ENCODE measurements at regions not wholly inside any gene's neighbourhood (a gene's known extent, or its start where the extent isn't known, plus 50 kb on each side); places are given as distances from the start of the nearest gene placed in this dataset.
"Not testable (repeated sequence)": the region's sequence is repeated elsewhere in the genome, so short reads cannot be mapped to it uniquely, and the experiment has no call there.

GRCh38 chr1:29999595-29999994 lies 723.8 kb downstream of the MATN1 start:
- Histone ChIP-seq H3K4me3 (no peak overlapping the region), H3K9me3 (no peaks in the 10 kb centered on the region), H3K27ac (no peak overlapping the region), H3K4me1 (ENCODE audit: insufficient read depth) (peaks cover 6% of the 10 kb centered on the region), H3K27me3 (no peaks in the 10 kb centered on the region), H3K36me3 (no peaks in the 10 kb centered on the region)
- TF ChIP-seq POLR2A (IDR thresholded peaks at IDR 0.05) (no peak), CTCF (IDR thresholded peaks at IDR 0.05) (no peak), EP300 (IDR thresholded peaks at IDR 0.05) (no peak)
- no peak for DNase-seq
- intact Hi-C loops (cut with DNase I) = no loop called here
- WGBS, 3 donors = 73 to 98% (median 85%) methylated on average over 1 of the region's 1 CpG

DNA sequence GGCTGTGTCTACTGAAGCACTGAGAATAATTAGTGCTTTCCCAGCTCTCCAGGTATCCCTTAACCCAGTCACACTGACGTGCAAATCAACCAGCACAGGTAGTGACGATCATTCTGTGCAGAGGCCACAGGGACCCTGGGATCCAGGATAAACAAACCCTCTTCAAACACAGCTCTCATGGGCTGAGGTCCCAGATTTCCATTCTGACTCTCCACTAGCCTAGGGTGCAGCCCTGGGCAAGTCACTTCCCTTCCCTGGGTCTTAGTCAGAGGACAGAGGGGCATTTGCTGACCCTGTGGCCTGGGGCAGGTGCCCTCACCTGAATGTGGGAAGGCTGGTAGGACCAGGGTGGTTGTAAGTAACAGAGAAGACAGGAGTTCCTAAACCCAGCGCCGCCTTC lies 724.7 kb downstream of the MATN1 start:
- Histone ChIP-seq H3K27ac (no peak overlapping the region), H3K36me3 (no peaks in the 10 kb centered on the region), H3K4me1 (ENCODE audit: insufficient read depth) (peaks cover 6% of the 10 kb centered on the region), H3K4me3 (no peak overlapping the region), H3K27me3 (no peaks in the 10 kb centered on the region), H3K9me3 (no peaks in the 10 kb centered on the region)
- TF ChIP-seq EP300 (IDR thresholded peaks at IDR 0.05) = no peak
- TF ChIP-seq POLR2A (IDR thresholded peaks at IDR 0.05) = no peak
- TF ChIP-seq CTCF (IDR thresholded peaks at IDR 0.05) = no peak
- 65 to 92% (median 90%) methylated on average over 4 of the region's 4 CpGs for WGBS, 3 donors
- intact Hi-C loops (cut with DNase I) = no loop called here
- DNase-seq = no peak

DNA sequence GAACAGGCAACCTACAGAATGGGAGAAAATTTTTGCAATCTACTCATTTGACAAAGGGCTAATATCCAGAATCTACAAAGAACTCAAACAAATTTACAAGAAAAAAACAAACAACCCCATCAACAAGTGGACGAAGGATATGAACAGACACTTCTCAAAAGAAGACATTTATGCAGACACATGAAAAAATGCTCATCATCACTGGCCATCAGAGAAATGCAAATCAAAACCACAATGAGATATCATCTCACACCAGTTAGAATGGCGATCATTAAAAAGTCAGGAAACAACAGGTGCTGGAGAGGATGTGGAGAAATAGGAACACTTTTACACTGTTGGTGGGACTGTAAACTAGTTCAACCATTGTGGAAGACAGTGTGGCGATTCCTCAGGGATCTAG lies 725.6 kb downstream of the MATN1 start:
- WGBS, 3 donors = 90 to 96% (median 95%) methylated on average over 1 to 2 of the region's 3 CpGs

DNA sequence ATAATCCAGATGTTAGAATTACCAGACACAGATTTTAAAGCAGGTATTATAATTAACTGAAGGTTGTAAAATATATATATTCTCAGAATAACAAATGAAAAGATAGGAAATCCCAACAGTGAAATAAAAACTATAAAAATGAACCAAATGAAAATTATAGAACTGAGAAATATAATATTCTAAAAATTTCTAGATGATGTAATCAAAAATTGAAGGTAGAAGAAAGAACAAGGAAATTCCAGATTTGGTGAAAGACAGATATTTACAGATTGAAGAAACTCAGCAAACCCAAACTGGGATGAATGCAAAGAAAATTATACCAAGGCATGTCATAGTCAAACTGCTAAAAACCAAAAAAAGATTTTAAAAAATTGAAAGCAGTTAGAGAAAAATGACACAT lies 729.4 kb downstream of the MATN1 start:
- peaks cover 0 to 4% of the 10 kb centered on the region in 2 donors for H3K9me3 ChIP-seq
- no peak for TF ChIP-seq EP300 (IDR thresholded peaks at IDR 0.05)
- DNase-seq = no peak
- no peaks in the 10 kb centered on the region for H3K27me3 ChIP-seq
- no peak overlapping the region for H3K27ac ChIP-seq
- intact Hi-C loops (cut with DNase I) = no loop called here
- no peaks in the 10 kb centered on the region for H3K4me1 ChIP-seq (ENCODE audit: insufficient read depth)
- no peaks in the 10 kb centered on the region for H3K36me3 ChIP-seq
- no peak overlapping the region for H3K4me3 ChIP-seq

More for the DNA sequence above, 725.6 kb downstream of the MATN1 start:
- intact Hi-C loops (cut with DNase I); H3K27ac ChIP-seq; DNase-seq; H3K4me3 ChIP-seq; H3K9me3 ChIP-seq; H3K4me1 ChIP-seq (ENCODE audit: insufficient read depth); H3K36me3 ChIP-seq; H3K27me3 ChIP-seq: not testable (repeated sequence)

DNA sequence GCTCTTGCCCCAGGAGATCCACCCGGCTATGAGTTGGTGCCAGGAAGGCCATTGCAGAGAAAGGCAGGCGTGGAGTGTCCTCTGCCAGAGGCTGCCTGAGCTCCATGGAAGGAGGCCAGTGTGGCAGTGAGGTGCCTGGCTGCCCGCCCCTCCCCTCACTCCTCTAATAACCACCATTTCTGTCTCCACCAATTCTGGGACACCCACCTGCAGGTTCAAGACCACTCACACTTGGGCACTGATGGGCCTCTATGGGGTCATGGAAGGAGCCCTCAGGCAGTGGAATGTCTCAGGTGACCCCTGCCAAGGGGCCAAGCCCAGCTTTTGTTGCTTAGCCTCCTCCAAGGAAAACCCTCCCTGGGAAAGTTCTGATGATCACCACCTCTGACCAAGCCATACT lies 731.6 kb downstream of the MATN1 start:
- Histone ChIP-seq H3K4me3 (no peak overlapping the region), H3K27ac (no peak overlapping the region), H3K27me3 (no peaks in the 10 kb centered on the region), H3K4me1 (ENCODE audit: insufficient read depth) (no peaks in the 10 kb centered on the region), H3K9me3 (peaks cover 0 to 4% of the 10 kb centered on the region in 2 donors), H3K36me3 (no peaks in the 10 kb centered on the region)
- intact Hi-C loops (cut with DNase I) = no loop called here
- no peak for TF ChIP-seq CTCF (IDR thresholded peaks at IDR 0.05)
- no peak for TF ChIP-seq POLR2A (IDR thresholded peaks at IDR 0.05)
- TF ChIP-seq EP300 (IDR thresholded peaks at IDR 0.05) = no peak
- no peak for DNase-seq
- 73 to 94% (median 90%) methylated on average over 3 of the region's 3 CpGs for WGBS, 3 donors

GRCh38 chr1:29991025-29991424 lies 732.4 kb downstream of the MATN1 start:
- no peaks in the 10 kb centered on the region for H3K4me1 ChIP-seq (ENCODE audit: insufficient read depth)
- H3K9me3 ChIP-seq = peaks cover 0 to 4% of the 10 kb centered on the region in 2 donors
- H3K27ac ChIP-seq = no peak overlapping the region
- H3K27me3 ChIP-seq = no peaks in the 10 kb centered on the region
- DNase-seq = no peak
- 42 to 74% (median 46%) methylated on average over 15 of the region's 15 CpGs for WGBS, 3 donors
- intact Hi-C loops (cut with DNase I) = no loop called here
- TF ChIP-seq POLR2A (IDR thresholded peaks at IDR 0.05) = no peak
- no peak for TF ChIP-seq EP300 (IDR thresholded peaks at IDR 0.05)
- TF ChIP-seq CTCF (IDR thresholded peaks at IDR 0.05) = no peak
- no peak overlapping the region for H3K4me3 ChIP-seq
- no peaks in the 10 kb centered on the region for H3K36me3 ChIP-seq

Data from ovary (tissue), 7 donors.